ENCODE measurements at regions not wholly inside any gene's neighbourhood (a gene's known extent, or its start where the extent isn't known, plus 50 kb on each side); places are given as distances from the start of the nearest gene placed in this dataset.

DNA sequence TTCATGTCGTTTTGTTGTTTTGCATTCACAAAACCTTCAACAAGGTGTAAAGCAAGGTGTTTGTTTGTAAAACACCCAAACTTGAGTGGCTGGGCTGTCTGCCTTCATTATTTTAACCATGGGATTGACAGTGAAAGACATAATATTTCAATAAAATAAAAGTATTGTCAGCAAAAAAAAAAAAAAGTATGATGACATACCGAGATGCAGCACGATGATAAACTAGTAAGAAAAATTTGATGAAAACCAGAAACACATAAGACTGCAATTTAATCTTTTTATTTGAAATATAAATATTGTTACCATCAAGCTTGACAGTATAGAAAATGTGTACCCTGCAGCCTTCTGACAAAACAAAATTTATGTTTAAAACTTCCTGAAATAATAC is 419.3 kb upstream of the DYNLRB2 start:
- TF ChIP-seq, protein P1, sequence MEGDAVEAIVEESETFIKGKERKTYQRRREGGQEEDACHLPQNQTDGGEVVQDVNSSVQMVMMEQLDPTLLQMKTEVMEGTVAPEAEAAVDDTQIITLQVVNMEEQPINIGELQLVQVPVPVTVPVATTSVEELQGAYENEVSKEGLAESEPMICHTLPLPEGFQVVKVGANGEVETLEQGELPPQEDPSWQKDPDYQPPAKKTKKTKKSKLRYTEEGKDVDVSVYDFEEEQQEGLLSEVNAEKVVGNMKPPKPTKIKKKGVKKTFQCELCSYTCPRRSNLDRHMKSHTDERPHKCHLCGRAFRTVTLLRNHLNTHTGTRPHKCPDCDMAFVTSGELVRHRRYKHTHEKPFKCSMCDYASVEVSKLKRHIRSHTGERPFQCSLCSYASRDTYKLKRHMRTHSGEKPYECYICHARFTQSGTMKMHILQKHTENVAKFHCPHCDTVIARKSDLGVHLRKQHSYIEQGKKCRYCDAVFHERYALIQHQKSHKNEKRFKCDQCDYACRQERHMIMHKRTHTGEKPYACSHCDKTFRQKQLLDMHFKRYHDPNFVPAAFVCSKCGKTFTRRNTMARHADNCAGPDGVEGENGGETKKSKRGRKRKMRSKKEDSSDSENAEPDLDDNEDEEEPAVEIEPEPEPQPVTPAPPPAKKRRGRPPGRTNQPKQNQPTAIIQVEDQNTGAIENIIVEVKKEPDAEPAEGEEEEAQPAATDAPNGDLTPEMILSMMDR (IDR thresholded peaks at IDR 0.05; ENCODE audit: insufficient read depth, low read length, poor library complexity, severe bottlenecking): no peak
- TF ChIP-seq EZH2phosphoT487 (conservative IDR thresholded peaks at IDR 0.05; ENCODE audit: low read length): no peak

All from SU-DHL-6 (cell line).